Smooth muscle cell (in vitro differentiated cells): ENCODE measurements at regions not wholly inside any gene's neighbourhood (a gene's known extent, or its start where the extent isn't known, plus 50 kb on each side); places are given as distances from the start of the nearest gene placed in this dataset.
"Not testable (repeated sequence)": the region's sequence is repeated elsewhere in the genome, so short reads cannot be mapped to it uniquely, and the experiment has no call there.

Source experiments
- DNase-seq: peaks from one replicate; lab custom pipeline; 2025; ENCODE audit not compliant: unreplicated experiment; lab: John Stamatoyannopoulos, UW
- H2AFZ ChIP-seq: fragments of 200-600 bp; sonication (generic); 2 replicates; pipeline ENCODE4 v1.6.0; 2016; ENCODE audit warnings: antibody characterized with exemption, low read depth, mild to moderate bottlenecking
- H3F3A ChIP-seq: fragments of 200-600 bp; sonication (generic); 2 replicates; pipeline ENCODE4 v1.6.0; 2017; ENCODE audit warnings: antibody characterized with exemption, low read depth
- H3K27ac ChIP-seq: fragments of 200-600 bp; sonication (generic); 2 replicates; pipeline ENCODE4 v1.5.1; 2016; ENCODE audit warnings: low read depth, mild to moderate bottlenecking
- H3K27me3 ChIP-seq: fragments of 200-600 bp; sonication (generic); 2 replicates; pipeline ENCODE4 v1.6.1; 2016; ENCODE audit warnings: low read depth, mild to moderate bottlenecking
- H3K36me3 ChIP-seq: fragments of 200-600 bp; sonication (generic); 2 replicates; pipeline ENCODE4 v1.5.1; 2016; ENCODE audit warnings: low read depth
- H3K4me1 ChIP-seq: fragments of 200-600 bp; sonication (generic); 2 replicates; pipeline ENCODE4 v1.5.1; 2016; ENCODE audit warnings: low read depth
- H3K4me2 ChIP-seq: fragments of 200-600 bp; sonication (generic); 2 replicates; pipeline ENCODE4 v1.6.0; 2016; ENCODE audit warnings: mild to moderate bottlenecking
- H3K4me3 ChIP-seq: fragments of 200-600 bp; sonication (generic); 2 replicates; pipeline ENCODE4 v1.5.1; 2016; ENCODE audit warnings: mild to moderate bottlenecking
- H3K79me2 ChIP-seq: fragments of 200-600 bp; sonication (generic); 2 replicates; pipeline ENCODE4 v1.6.0; 2016; ENCODE audit warnings: low read depth, mild to moderate bottlenecking
- H3K9ac ChIP-seq: fragments of 200-600 bp; sonication (generic); 2 replicates; pipeline ENCODE4 v1.6.0; 2016; ENCODE audit warnings: low read depth
- H3K9me3 ChIP-seq: fragments of 200-600 bp; sonication (generic); replicated peaks from 2 replicates; pipeline ENCODE4 v1.5.1; 2016; ENCODE audit warnings: low read depth
- H4K20me1 ChIP-seq: fragments of 200-600 bp; sonication (generic); 2 replicates; pipeline ENCODE4 v1.6.0; 2016; ENCODE audit warnings: low read depth
- WGBS: methylation state at CpG from one replicate; pipeline ENCODE4 v1.1.7; 2016; ENCODE audit warnings: low lambda C conversion rate; 5-methylcytosine and 5-hydroxymethylcytosine counted together
- TF ChIP-seq, protein P1 (sequence below): fragments of 200-600 bp; sonication (generic); IDR thresholded peaks from 2 replicates; pipeline ENCODE4 v1.5.1; 2017; ENCODE audit warnings: borderline replicate concordance, mild to moderate bottlenecking, antibody characterized with exemption; ENCODE audit not compliant: insufficient read depth, poor library complexity, severe bottlenecking

DNA sequence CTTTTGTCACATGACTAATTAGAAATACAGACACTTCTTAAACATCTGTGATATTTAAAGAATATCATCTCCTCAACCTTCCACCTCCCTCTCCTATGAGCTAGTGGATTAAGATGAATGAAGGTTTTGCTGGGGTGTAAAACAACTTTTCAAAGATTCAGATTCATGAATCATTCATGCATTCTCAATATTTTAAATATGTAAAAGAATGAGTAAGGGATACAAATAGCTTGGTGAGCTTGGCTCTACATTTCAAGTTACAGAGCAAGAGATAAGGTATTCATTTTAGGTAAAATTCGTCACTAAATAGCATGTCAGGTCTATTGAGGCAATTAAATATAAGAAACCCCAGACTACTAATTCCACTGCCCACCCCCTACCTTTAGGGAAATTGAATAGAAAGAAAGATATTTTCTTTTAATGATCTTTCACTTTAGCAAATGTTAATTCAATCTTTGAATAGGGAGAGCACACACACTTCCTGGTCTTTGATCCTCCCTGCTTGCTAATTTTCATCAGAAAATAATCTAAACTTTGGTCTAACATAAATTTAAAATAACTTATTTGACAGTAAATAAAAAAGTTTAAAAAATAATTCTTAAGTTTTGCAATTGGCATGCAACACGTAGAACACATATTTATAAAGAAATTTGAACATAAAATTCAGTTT is 486.9 kb upstream of the ITGA1 start:
- Histone ChIP-seq H3K4me1 (no peaks in the 10 kb centered on the region), H3K4me3 (no peak overlapping the region), H3K4me2 (no peak overlapping the region), H3K9ac (no peak overlapping the region), H4K20me1 (no peaks in the 10 kb centered on the region), H3K9me3 (peaks cover 5% of the 10 kb centered on the region), H2AFZ (no peak overlapping the region), H3K27me3 (no peaks in the 10 kb centered on the region), H3K36me3 (no peaks in the 10 kb centered on the region), H3F3A (no peaks in the 10 kb centered on the region), H3K79me2 (no peaks in the 10 kb centered on the region), H3K27ac (no peak overlapping the region)
- TF ChIP-seq, protein P1, sequence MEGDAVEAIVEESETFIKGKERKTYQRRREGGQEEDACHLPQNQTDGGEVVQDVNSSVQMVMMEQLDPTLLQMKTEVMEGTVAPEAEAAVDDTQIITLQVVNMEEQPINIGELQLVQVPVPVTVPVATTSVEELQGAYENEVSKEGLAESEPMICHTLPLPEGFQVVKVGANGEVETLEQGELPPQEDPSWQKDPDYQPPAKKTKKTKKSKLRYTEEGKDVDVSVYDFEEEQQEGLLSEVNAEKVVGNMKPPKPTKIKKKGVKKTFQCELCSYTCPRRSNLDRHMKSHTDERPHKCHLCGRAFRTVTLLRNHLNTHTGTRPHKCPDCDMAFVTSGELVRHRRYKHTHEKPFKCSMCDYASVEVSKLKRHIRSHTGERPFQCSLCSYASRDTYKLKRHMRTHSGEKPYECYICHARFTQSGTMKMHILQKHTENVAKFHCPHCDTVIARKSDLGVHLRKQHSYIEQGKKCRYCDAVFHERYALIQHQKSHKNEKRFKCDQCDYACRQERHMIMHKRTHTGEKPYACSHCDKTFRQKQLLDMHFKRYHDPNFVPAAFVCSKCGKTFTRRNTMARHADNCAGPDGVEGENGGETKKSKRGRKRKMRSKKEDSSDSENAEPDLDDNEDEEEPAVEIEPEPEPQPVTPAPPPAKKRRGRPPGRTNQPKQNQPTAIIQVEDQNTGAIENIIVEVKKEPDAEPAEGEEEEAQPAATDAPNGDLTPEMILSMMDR = no peak
- DNase-seq = no peak
- 80% methylated on average over 2 of the region's 2 CpGs for WGBS

- not testable (repeated sequence) for H3K27me3 ChIP-seq, H3K36me3 ChIP-seq, H2AFZ ChIP-seq, H3K79me2 ChIP-seq, H3K4me1 ChIP-seq, H3K4me2 ChIP-seq, H3K9ac ChIP-seq, H3K9me3 ChIP-seq, H4K20me1 ChIP-seq, H3K27ac ChIP-seq, H3K4me3 ChIP-seq, DNase-seq, H3F3A ChIP-seq
- 78% methylated on average over 9 of the region's 9 CpGs for WGBS
Measured at GRCh38 chr5:52304816-52305215, 482.9 kb upstream of the ITGA1 start.

DNA sequence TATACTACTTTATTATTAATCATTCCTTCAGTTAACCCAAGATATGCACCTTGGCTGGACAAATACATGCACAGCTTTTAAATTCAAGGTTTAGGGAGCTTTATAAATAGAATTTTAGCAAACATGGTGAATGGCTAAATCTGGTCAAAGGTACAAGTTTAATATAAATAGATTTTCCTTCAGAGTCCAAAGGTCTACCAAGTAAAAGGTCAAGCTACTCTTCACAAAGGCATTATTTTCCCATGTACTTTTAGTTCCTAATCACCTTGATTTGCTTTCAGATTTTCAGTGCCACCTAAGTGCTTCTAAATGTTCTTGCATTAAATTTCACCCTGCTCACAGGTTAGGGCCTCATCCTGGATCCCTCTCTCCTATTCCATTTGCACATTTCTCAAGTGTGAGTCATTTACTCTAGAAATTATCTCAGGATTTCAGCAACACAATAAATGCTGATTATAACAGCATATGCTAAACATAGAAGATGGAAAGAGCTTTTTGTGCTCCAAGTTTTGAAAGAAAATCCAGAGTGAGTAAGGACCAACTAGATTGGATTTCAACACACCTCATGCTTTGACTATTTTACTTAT is 459.4 kb upstream of the ITGA1 start:
- no peak overlapping the region for H3K9ac ChIP-seq
- TF ChIP-seq, protein P1 = no peak
- no peaks in the 10 kb centered on the region for H3K36me3 ChIP-seq
- no peak overlapping the region for H3K4me2 ChIP-seq
- H3K4me1 ChIP-seq = peaks cover 2% of the 10 kb centered on the region
- H3K79me2 ChIP-seq = no peaks in the 10 kb centered on the region
- no peaks in the 10 kb centered on the region for H3F3A ChIP-seq
- no peaks in the 10 kb centered on the region for H3K9me3 ChIP-seq
- H3K27me3 ChIP-seq = no peaks in the 10 kb centered on the region
- DNase-seq = no peak
- H4K20me1 ChIP-seq = no peaks in the 10 kb centered on the region
- H2AFZ ChIP-seq = no peak overlapping the region
- H3K27ac ChIP-seq = no peak overlapping the region
- no peak overlapping the region for H3K4me3 ChIP-seq

DNA sequence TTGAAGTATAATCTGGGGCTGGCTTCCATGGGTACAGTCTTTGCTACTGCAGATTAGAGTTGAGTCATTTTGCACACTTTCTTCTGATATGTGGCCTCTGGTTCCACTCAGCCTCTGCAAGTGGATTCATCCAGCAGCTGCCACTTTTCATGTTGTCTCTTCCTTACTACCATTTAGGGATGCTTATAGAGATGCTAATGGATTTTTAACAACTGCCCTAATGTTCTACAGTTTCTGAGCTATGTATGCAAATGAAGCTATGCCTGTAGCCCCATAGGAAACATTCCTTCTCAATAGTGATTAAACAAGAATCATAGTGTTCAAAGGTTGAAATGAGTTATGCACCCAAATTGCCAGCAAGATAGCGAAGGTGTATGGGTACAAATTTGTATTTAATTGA is 456.0 kb upstream of the ITGA1 start:
- Histone ChIP-seq H3K79me2 (no peaks in the 10 kb centered on the region), H3K4me3 (no peak overlapping the region), H3K9me3 (no peaks in the 10 kb centered on the region), H3K27ac (no peak overlapping the region), H2AFZ (no peak overlapping the region), H3K27me3 (no peaks in the 10 kb centered on the region), H3K4me2 (no peak overlapping the region), H4K20me1 (no peaks in the 10 kb centered on the region), H3F3A (no peaks in the 10 kb centered on the region), H3K36me3 (no peaks in the 10 kb centered on the region), H3K4me1 (peaks cover 17% of the 10 kb centered on the region), H3K9ac (no peak overlapping the region)
- TF ChIP-seq, protein P1 = no peak
- no peak for DNase-seq
- 90% methylated on average over 1 of the region's 1 CpG for WGBS
